Amniotic stem cell (primary cell): ENCODE measurements at regions not wholly inside any gene's neighbourhood (a gene's known extent, or its start where the extent isn't known, plus 50 kb on each side); places are given as distances from the start of the nearest gene placed in this dataset.
"Not testable (repeated sequence)": the region's sequence is repeated elsewhere in the genome, so short reads cannot be mapped to it uniquely, and the experiment has no call there.

Experiments
- DNase-seq: peaks from one replicate; lab custom pipeline; 2025; lab: John Stamatoyannopoulos, UW

GRCh38 chr5:38680094-38680825 lies 123.8 kb upstream of the LIFR start:
- DNase-seq: no peak

GRCh38 chr5:38681029-38681706 lies 124.7 kb upstream of the LIFR start:
- DNase-seq: no peak

GRCh38 chr5:38681966-38682365 lies 125.5 kb upstream of the LIFR start:
- no peak for DNase-seq

GRCh38 chr5:38686658-38687057 lies 130.2 kb upstream of the LIFR start:
- no peak for DNase-seq

GRCh38 chr5:38692346-38692745 lies 135.9 kb upstream of the LIFR start:
- no peak for DNase-seq

- DNase-seq: no peak
Measured at GRCh38 chr5:38692781-38693527, 136.5 kb upstream of the LIFR start.

GRCh38 chr5:38695021-38695958 lies 138.8 kb upstream of the LIFR start:
- DNase-seq: no peak

GRCh38 chr5:38697013-38697412 lies 140.6 kb upstream of the LIFR start:
- DNase-seq: no peak

- not testable (repeated sequence) for DNase-seq
Measured at GRCh38 chr5:38705529-38705928, 140.3 kb upstream of the OSMR start.

- DNase-seq: no peak
Measured at GRCh38 chr5:38706376-38706775, 139.4 kb upstream of the OSMR start.

GRCh38 chr5:38707352-38708210 lies 138.2 kb upstream of the OSMR start:
- DNase-seq: no peak

GRCh38 chr5:38709678-38710306 lies 136.0 kb upstream of the OSMR start:
- no peak for DNase-seq

- no peak for DNase-seq
Measured at GRCh38 chr5:38710627-38711026, 135.2 kb upstream of the OSMR start.

GRCh38 chr5:38712391-38712790 lies 133.4 kb upstream of the OSMR start:
- DNase-seq: no peak

GRCh38 chr5:38714240-38714639 lies 131.6 kb upstream of the OSMR start:
- no peak for DNase-seq

- DNase-seq: no peak
Measured at GRCh38 chr5:38714703-38715355, 131.0 kb upstream of the OSMR start.

- DNase-seq: no peak
Measured at GRCh38 chr5:38715696-38716095, 130.1 kb upstream of the OSMR start.

GRCh38 chr5:38716516-38716915 lies 129.3 kb upstream of the OSMR start:
- no peak for DNase-seq

GRCh38 chr5:38718771-38719391 lies 126.9 kb upstream of the OSMR start:
- DNase-seq: no peak
